Posterior cingulate gyrus (tissue), 11 donors: ENCODE measurements at regions not wholly inside any gene's neighbourhood (a gene's known extent, or its start where the extent isn't known, plus 50 kb on each side); places are given as distances from the start of the nearest gene placed in this dataset.

Experiments used
- DNase-seq, 10 donors: peaks; one replicate each; pipeline versions ENCODE4 v3.0.0 to v3.0.0-alpha.2; 2020 to 2021; ENCODE audit warnings: mixed read lengths in 3 of 10
- intact Hi-C: fragments of 100-400 bp; cut with DNase I; formaldehyde crosslinking; loops from one replicate; pipeline ENCODE4 v1.15.1; 2023

GRCh38 chr14:80446356-80446755 is 235.1 kb upstream of the DIO2 start:
- intact Hi-C loops = no loop called here
- no peak for DNase-seq

GRCh38 chr14:80445605-80446004 is 234.3 kb upstream of the DIO2 start:
- DNase-seq = no peak
- intact Hi-C loops = no loop called here

- intact Hi-C loops = no loop called here
- no peak for DNase-seq
Observed at GRCh38 chr14:80434574-80435321, 223.4 kb upstream of the DIO2 start.

- intact Hi-C loops = no loop called here
- DNase-seq = no peak
Observed at GRCh38 chr14:80433811-80434210, 222.5 kb upstream of the DIO2 start.

- DNase-seq = no peak
- intact Hi-C loops = no loop called here
Observed at GRCh38 chr14:80428671-80429070, 217.4 kb upstream of the DIO2 start.

- DNase-seq = no peak
- intact Hi-C loops = no loop called here
Observed at GRCh38 chr14:80428171-80428570, 216.9 kb upstream of the DIO2 start.

- no peak for DNase-seq
- intact Hi-C loops = no loop called here
Observed at GRCh38 chr14:80427101-80427500, 215.8 kb upstream of the DIO2 start.

GRCh38 chr14:80426683-80427082 is 215.4 kb upstream of the DIO2 start:
- intact Hi-C loops = no loop called here
- no peak for DNase-seq

- intact Hi-C loops = no loop called here
Observed at GRCh38 chr14:80425686-80426085, 214.4 kb upstream of the DIO2 start.

GRCh38 chr14:80419769-80420168 is 208.5 kb upstream of the DIO2 start:
- no peak for DNase-seq

More at GRCh38 chr14:80425686-80426085, 214.4 kb upstream of the DIO2 start:
- no peak for DNase-seq

GRCh38 chr14:80419345-80419744 is 208.0 kb upstream of the DIO2 start:
- no peak for DNase-seq
- intact Hi-C loops = no loop called here

More at GRCh38 chr14:80419769-80420168, 208.5 kb upstream of the DIO2 start:
- intact Hi-C loops = no loop called here

GRCh38 chr14:80415636-80416035 is 204.3 kb upstream of the DIO2 start:
- no peak for DNase-seq
- intact Hi-C loops = no loop called here

GRCh38 chr14:80414080-80414479 is 202.8 kb upstream of the DIO2 start:
- DNase-seq = no peak
- intact Hi-C loops = no loop called here

- intact Hi-C loops = no loop called here
- no peak for DNase-seq
Observed at GRCh38 chr14:80404413-80404812, 193.1 kb upstream of the DIO2 start.

GRCh38 chr14:80403036-80403435 is 191.7 kb upstream of the DIO2 start:
- intact Hi-C loops = no loop called here
- no peak for DNase-seq

- intact Hi-C loops = no loop called here
- no peak for DNase-seq
Observed at GRCh38 chr14:80395031-80395430, 183.7 kb upstream of the DIO2 start.

GRCh38 chr14:80393766-80394165 is 182.5 kb upstream of the DIO2 start:
- DNase-seq = no peak
- intact Hi-C loops = no loop called here

- no peak for DNase-seq
- intact Hi-C loops = no loop called here
Observed at GRCh38 chr14:80390906-80391305, 179.6 kb upstream of the DIO2 start.

- DNase-seq = no peak
- intact Hi-C loops = no loop called here
Observed at GRCh38 chr14:80388980-80389711, 177.8 kb upstream of the DIO2 start.

GRCh38 chr14:80387563-80387981 is 176.3 kb upstream of the DIO2 start:
- intact Hi-C loops = no loop called here
- DNase-seq = peak in 5 of 10 donors; percentile 9 to 81 (median 18)

GRCh38 chr14:80385336-80385735 is 174.0 kb upstream of the DIO2 start:
- no peak for DNase-seq
- intact Hi-C loops = no loop called here

GRCh38 chr14:80383223-80383622 is 171.9 kb upstream of the DIO2 start:
- DNase-seq = no peak
- intact Hi-C loops = no loop called here
